ENCODE measurements at regions not wholly inside any gene's neighbourhood (a gene's known extent, or its start where the extent isn't known, plus 50 kb on each side); places are given as distances from the start of the nearest gene placed in this dataset.

DNA sequence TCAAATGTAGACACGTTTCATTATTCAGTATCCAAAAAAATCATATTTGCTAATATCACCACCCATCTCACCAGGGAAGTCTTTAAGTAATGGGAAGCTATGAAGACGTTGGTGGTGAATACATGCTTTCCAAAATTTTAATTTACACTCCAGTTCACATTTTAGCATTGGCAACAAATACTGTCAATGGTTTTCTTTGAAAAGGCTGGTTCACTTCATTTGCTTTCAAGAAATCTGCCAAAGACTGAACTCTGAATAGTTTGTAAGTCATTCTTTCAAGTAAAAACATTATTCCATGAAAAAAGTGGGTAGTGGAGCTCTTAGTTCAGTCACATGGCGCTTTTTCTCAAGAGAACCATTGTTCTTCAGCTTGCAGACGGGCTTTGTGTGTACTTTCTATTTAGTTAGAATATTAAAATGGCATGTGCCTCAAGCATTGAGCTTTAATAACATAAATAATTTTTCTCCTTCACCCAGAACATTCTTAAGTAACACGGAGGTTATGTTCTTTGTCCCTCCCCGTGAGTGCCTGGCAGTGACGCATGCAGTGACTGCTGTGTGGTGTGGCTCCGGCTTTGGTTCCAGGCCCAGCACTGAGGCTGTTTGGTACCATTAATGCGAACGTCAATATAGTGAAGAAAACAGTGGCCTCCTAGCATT, 300.0 kb upstream of the HDAC4 start:
- DNase-seq: no peak

DNA sequence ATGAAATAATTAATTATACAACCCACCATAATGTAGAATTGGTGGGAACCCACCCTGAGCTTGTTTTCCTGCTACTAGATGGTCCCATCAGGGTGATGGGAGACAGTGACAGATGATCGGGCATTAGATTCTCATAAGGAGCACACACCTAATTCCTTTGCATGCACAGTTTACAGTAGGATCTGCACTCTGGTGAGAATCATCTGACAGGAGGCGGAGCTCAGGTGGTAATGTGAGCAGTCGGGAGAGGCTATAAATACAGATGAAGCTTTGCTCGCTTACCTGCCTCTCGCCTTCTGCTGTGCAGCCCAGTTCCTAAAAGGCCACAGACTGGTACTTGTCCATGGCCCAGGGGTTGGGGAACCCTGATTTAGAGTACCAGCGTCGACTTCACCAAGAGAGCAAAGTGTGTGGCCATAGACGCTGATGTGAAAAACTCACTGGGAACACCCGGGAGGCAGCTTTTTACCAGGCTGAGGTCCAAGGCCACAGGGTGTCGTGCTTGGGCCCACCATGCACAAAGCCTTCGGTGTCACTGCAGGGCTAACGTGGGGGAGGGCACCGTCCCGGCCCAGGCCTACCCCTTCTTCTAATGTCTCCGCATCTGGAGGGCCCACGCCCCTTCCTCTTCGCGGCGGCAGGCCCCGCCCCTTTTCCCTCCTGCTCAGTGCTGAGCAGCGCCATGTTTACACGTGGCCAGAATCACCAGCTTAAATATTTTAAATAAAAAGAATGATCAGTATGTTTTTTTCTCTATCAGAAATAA, 296.8 kb upstream of the HDAC4 start:
- no peak for DNase-seq

DNA sequence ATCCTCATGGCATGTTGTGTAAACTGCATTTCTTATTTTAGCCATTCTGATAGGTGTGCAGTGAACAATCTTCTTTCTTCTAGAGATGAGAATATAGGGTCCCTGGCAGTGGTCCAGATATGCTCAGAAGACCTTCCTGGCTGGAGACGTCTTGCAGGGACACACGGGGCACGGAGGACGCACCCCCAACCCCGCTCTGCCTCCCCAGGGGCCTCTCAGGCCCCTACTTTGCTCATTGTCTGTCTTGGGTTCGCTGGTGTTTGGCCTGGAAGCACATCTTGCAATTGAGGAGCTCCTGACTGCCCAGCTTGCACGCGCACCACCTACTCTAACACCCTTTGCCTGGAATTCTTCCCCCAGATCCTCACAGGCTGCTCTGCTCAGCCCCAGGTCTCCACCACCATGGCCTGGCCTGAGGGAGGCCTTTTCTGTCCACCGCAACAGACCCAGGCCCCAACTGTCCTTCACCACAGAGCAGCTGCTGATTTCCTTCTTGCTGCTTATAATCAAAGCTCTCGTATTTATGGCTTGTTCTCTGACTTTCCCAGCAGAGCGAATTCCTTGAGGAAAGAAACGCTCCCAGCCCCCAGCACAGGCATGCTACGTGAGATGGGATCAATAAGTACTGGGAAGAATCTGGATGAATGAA, 295.9 kb upstream of the HDAC4 start:
- no peak for DNase-seq

DNA sequence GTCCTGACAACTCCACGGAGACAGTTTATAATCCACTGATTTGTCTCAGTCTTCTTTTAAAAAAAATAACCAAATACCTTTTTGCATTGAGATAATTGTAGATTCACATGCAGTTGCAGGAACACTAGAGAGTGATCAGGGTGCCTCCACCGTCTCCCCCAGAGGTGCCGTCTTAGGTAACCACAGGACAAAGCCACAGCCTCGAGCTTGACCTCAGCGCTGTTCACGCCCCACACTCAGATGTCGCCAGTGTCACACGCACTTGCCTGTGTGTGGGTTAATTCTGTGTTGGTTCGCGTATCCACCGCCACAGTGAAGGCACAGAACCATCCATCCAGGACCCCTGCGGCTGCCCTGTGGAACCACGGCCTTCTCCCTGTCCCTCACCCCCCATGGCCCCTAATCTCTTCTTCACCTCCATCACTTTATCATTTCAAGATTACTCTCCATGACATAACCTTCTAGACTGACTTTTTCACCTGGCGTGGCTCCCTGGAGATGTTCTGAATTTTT, 295.0 kb upstream of the HDAC4 start:
- DNase-seq: no peak

DNA sequence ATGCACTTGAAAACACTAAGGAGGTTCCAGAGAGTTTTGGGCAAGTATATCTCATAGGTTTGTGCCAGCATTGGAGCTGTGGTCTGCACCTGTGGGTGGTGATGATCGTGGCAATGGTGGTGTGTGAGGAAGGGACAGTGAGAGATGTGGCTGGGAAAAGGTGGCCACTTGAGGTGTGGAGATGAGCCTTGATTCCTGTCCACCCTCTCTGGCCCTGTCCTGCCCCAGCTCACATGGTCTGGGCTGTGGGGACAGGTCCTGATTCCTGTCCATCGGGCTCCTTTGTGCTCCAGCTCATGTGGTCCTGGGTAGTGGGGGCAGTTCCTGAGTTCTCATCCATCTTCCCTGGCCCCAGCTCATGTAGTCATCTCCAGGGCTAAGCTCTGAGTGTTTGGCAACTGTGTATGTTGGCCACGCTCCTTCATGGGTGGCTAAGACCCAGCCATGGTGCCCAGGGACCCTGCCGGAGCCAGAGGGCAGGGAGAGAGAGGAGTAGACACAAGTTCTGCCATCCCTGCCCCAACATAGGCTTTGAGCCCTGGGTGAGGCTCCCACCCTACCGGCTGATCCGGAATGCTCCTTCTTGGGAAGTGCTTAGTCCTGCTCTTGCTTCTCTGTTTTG, 294.4 kb upstream of the HDAC4 start:
- DNase-seq: no peak

DNA sequence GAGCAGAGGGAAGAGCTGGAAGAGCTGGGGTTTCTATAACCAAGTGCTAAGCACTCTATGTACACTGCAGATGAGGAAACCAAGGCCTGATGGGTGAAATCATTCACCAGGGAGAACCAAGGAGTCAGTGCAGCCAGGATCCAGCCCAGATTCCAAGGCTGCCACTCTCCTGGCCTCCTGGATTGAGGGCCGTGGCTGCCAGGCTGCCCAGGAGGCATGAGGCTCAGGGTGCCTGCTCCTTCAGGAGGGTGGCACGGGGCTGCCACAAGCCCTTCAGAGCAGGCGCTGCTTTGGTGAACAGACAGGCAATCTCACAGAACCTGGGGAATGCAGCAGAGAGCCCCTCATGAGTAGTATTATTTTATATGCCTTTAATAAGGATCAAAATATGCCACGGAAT, 293.7 kb upstream of the HDAC4 start:
- no peak for DNase-seq

DNA sequence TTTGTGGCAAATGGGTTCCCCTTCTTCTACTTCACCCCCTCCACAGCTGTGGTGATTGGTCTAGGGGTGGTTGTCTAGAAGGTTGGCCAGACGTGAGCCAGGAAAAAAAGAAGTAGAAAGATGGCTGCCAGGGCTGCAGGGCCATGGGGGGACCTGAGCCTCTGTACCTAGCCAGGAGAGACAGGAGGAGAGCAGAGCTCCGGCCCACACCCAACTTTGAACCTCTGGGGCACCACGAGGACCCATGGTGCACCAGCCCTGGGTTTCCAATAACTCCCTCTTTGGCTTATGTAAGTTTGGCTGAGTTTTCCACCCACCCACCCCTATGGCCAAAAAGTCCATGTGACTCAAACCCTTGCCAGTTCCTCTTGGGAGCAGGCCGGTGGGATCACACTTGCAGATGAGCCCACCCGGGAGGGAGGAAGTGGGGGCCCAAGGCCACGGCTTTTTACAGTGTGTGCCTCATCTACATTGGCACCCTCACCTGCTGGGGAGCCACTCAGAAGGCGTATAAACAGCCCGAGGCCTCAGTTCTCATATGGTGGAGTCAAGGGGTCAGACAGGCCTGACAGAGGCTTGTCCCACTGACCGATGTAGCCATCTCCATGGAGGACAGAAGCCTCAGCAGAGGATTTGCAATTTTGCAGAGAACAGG, 293.1 kb upstream of the HDAC4 start:
- DNase-seq: no peak

DNA sequence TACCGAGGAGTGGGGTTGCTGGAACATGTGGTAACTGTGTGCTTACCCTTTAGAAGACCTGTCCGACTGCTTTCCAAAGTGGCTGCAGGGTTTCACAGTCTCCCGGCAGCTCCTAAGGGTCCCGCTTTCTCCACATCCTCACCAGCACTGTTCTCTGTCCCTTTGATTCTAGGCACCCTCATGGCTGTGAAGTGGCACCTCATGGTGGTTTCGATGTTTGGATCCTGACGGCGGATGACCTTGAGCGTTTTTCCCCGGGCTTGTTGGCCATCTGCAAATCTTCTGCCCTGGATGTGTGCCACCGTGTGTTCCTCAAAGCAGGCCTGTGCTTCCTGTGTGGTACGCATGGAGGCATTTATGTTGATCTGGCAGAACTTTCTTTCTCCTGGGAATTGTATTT, 292.5 kb upstream of the HDAC4 start:
- no peak for DNase-seq

DNA sequence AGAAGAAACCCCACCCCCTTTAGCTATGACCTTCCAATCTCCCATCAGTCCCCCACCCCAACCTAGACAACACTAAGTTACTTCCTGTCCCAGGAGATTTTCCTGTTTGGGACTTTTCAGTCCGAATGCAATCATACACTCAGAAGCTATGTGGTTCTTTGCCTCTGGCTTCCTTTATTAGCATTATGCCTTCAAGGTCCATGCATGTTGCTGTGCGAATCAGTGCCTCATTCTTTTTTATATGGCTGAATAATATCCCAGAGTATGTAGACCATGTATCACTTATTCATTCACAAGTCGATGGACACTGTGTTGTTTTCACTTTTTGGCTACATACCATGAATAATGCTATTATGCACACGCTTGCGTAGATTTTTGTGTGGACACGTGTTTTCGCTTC, 292.1 kb upstream of the HDAC4 start:
- no peak for DNase-seq

DNA sequence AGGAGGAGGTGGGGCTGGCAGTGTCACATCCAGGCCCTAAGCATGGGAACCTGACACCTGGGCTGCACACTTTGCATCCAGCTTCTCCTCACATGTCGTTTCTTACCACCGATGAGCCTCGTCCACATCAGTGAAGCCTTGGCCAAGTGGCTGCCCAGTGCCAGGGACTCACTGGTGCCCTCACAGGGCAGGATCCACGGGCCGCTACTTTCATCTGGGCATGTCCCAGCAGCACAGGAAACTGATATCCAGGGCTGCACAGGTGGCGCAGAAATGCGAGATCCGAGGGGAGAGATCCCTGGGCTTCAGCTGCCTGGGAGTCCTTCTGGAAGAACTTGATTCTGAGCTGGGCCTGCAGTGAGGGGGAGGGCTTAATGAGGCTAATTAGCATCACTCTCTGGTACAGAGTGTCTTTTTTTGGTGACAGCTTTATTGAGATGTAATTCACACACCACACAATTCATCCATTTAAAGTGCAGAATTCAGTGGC, 291.6 kb upstream of the HDAC4 start:
- DNase-seq: no peak

DNA sequence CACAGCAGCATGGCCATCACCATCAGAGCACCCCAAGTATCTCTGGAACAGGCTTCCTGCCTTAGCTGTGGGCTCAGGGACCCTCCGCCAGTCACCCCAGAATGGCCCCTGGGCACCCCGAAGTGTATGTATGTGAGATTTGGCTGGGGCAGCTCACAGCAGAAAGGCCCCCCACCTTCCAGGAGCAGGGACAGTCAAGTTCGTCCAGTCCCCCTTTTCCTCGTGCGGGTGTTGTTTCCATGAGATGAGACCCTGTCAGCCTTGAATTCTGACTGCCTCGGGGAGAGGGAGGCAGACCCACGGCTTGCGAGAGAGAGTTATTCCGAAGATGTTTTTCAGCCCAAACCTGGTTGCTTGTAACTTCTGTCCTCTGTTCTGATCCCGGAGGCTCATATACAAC, 290.9 kb upstream of the HDAC4 start:
- no peak for DNase-seq

DNA sequence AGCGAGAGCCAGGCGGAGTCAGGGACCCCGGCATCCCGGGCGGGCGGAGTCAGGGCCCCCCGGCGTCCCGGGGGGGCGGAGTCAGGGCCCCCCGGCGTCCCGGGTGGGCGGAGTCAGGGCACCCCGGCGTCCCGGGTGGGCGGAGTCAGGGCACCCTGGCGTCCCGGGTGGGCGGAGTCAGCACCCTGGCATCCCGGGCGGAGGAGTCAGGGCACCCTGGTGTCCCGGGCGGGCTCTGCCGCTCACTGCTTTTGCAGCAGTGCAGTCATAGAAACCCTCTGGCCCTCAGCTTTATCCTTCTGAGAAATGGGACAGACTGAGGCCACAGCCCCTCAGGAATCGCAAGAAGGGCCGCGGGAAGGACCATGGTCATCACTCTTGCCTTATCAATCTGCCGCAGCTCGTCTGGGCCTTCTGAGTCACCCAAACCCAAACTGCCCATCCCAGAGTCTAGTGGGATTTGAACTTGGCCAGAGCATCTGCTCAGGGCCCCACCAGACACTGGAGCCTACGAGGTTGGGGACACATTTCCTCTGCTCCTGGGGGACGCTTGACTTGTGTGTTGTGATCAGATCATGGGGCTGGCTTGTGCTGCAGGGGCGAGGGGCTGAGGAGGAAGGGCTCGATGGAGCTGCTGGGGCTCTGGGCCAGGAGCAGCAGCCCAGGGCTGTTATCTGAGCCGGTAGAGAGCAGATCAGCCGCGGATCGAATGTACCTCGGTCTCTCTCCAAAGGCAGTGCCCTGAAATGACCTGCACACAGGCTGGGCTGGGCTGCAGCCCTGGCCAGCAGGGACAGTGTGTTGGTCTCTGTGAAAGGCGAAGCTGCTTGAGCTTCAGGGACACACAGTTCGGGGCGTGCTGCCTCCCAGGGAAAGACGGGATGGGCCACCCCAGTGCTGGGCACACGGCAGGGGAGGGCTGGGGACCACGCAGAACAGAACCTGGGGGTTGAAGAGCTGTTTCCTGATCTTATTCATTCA, 290.1 kb upstream of the HDAC4 start:
- no peak for DNase-seq

DNA sequence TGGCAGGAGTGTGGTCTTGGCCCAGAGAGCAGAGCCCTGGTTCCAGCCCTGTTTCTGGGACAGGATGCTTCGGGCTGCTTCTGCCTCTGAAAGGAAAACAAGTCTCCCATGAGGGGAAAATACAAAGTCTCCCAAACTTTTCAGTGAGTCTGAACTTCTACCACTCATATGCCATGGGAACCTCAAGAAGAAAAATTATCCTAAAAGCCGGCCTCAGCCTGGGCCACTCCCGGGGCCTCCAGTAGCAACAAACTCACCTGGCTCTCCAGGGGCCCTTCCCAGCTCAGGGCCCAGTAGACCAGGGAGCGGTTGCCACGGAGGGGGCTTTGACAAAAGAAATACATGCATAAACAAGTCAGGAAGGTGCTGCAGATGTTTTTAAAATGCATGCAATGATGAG, 289.2 kb upstream of the HDAC4 start:
- DNase-seq: no peak

DNA sequence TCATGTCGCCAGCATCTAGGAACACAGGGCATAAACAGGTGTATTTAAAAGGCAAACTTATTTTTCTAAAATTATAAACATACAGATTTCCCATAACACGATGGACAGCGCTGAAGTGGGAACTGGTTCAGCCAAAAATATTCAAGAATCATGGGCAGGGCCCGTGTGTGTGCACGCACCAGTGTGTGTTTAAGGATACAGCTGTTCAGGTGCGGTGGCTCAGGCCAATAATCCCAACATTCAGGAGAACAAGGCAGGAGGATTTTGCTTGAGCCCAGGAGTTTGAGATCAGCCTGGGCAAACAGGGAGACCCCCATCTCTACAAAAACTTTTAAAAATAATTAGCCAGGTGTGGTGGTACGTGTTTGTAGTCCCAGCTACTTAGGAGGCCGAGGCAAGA, 288.6 kb upstream of the HDAC4 start:
- no peak for DNase-seq

DNA sequence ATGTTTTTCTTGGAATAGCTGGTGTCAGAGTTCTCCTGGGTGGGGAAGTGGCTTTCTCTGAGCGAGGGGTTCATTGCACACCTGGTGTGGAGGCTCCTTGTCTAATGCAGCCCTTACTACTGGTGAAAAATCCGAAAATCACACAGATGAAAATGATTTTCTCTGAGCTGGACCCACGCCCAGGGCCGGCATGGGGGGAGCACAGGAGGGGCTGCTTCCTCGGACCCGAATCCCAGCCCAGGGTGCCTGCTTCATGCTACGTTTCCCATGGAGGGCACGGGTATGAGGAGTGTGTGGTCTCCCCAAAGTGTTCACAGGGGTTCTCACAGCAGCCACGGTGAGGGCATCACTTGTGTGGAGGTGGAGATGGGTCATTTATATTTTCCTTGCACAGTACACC, 288.0 kb upstream of the HDAC4 start:
- DNase-seq: no peak

DNA sequence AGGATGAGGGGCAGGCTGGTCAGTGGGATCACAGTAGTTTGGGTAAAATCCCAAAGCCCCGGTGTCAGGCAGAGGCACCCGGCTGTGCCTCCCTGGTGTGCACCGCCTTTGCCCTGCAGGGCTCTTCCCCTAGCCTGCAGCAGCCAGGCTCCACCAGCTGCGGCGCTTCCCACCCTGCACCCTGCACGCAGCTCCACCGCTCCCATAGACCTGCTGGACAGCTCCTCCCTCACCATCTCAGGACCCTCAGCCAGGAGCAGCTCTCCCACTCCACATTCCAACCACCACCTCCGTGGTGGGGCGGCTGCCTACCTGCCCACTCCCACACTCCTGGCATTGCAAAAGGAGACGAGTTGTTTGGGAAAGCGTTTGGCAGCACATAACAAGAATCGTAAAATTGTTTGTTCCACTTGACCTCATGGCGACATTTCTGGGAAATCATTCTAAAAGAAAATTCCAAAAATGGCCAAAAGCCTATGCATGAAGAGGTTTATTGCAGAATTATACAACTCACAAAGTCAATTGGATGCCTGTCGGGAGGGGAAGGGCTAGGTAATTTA, 287.4 kb upstream of the HDAC4 start:
- DNase-seq: no peak

DNA sequence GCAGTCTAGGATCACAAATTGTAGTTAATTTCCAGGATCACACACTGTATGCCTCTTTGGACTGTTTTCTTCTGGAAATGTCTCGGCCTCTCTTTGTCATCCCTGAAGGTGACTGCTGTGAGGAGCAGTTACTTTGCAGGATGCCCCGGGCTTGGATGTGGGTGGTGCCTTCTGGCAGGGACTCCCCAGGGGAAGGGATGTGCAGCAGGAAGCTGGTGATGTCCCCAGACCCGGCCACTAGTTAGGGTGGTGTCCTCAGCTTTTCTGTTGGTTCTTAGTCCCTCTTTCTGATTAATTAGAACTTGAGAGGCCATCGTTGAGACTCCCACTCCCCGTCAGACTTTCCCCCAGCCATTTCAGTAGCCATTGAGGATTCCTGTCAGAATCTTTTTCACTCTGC, 286.6 kb upstream of the HDAC4 start:
- no peak for DNase-seq

DNA sequence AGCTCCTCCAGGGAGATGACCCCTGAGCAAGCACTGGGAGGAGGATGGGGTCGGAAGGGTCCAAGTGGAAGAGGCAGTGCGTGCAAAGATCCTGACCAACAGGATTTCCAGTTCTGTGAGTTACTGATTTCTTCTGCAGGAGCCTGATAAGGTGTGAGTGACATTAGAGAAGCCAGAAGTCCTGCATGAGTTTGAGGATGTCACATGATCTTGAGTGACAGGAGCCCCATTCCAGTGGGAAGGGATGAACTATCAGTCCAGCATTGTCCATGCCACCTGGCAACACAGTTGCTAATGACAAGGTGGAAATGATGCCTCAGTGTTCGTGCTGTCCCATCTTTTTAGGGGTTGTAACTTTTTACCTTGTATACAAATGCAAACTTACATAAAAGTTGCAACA, 285.1 kb upstream of the HDAC4 start:
- DNase-seq: no peak

DNA sequence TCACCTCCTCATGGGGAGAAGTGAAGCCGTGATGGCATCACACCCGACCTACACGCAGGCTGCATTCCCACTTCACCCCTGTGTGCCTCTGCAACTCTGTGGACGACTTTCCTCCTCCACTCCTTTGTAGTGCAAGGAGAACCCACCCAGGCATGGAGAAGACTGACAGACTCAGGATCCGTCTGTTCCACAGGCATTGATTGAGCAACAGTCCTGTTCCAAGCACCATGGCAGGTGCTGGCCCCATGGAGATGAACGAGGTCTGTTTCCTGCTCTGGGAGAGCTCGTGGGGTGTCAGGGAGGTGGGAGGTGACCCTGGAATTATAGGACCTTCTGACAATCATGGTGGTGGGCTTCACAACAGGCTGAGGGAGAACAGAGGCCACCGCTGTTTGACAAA, 284.7 kb upstream of the HDAC4 start:
- DNase-seq: no peak

DNA sequence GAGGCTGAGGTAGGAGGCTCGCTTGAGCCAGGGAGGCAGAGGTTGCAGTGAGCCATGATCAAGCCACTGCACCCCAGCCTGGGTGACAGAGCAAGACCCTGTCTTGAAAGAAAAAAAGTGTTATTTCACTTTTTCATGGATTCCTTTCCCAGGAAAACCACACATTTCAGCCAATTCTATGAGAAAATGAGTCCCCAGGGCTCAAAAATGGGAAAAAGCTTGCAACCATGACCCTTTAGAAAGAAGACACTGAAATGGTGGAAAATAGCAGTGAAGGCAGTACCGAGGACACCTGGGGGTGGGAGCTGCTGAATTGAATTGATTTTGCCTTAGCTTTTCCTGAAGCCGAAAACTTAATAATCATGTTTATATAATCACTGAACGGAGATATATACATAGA, 284.2 kb upstream of the HDAC4 start:
- no peak for DNase-seq

DNA sequence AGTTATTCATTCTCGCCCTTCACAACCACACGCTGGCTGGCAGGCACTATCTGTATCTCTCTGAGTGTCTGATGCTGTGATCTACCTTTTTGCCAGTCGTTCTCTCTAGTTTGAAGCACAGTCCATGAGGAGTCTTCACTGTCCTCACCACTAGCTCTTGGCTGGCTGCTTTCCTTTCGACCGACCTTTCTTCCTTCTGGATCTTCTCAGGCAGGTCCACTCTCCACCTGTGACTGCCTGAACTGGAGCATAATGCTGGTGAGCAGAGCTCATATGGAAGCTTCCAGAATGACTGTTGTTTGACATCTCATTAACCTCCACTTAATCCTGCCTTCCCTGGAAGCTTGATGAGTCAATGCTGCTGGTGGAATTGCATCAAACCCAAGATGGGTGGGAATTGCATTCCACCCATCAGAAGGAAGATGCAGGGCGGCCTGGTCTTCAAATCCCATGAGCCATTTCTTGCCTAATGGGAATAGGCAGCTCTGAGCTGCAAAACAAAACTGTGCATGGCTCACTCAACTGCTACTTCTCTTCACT, 283.5 kb upstream of the HDAC4 start:
- DNase-seq: no peak

Data from fibroblast of upper back skin (primary cell).